A549 (cell line): ENCODE measurements at regions not wholly inside any gene's neighbourhood (a gene's known extent, or its start where the extent isn't known, plus 50 kb on each side); places are given as distances from the start of the nearest gene placed in this dataset.

Source experiments
- CHD2 ChIP-seq: fragments of 150-350 bp; IDR thresholded peaks from 2 replicates; pipeline ENCODE4 v1.6.1; 2014; ENCODE audit warnings: low read length; ENCODE audit not compliant: partially characterized antibody
- ZSCAN20 ChIP-seq: fragments of 250-450 bp; sonication (Bioruptor Pico); IDR thresholded peaks from 2 replicates; pipeline ENCODE4 v1.8.0; 2022; ENCODE audit warnings: mild to moderate bottlenecking, moderate library complexity

DNA sequence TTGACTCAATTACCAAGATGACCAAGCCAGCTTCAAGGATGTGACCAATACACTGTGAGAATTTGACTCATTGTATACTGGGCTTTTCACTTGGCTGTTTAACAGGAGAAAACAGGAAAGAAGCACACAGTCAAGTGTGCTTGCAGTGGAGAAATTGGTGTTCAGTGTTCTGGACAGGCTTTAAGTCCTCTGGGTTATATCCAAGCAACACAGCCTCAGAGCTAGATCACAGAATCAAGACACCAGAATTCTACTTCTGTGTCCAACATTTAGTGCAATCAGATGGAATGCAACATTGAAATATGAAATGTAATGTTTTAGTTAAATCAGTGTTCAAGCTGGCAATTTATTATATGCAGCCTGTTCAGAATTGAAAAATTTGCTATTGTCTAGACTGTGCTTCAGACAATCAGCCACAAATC lies 694.4 kb downstream of the LTN1 start:
- TF ChIP-seq CHD2 (no peak), ZSCAN20 (CRISPR knock-in tag) (no peak)
